ENCODE measurements at regions not wholly inside any gene's neighbourhood (a gene's known extent, or its start where the extent isn't known, plus 50 kb on each side); places are given as distances from the start of the nearest gene placed in this dataset.
"Not testable (repeated sequence)": the region's sequence is repeated elsewhere in the genome, so short reads cannot be mapped to it uniquely, and the experiment has no call there.

- no peak for FAIRE-seq
These were observed 74.3 kb upstream of the COG2 start for GRCh38 chr1:230568008-230568407.

GRCh38 chr1:230567221-230567575, 75.1 kb upstream of the COG2 start:
- DNase-seq (ENCODE audit: low read depth) (no peak), FAIRE-seq (no peak)
- H3K27ac ChIP-seq (ENCODE audit: low read depth, low read length) = no peak overlapping the region
- H3K27ac Mint-ChIP-seq (ENCODE audit: unreplicated experiment) = no peak overlapping the region
- H3K27me3 Mint-ChIP-seq (ENCODE audit: low read depth, unreplicated experiment) = peaks cover 17% of the 10 kb centered on the region
- TF ChIP-seq EZH2 (IDR thresholded peaks at IDR 0.05; ENCODE audit: insufficient read depth, low read length) (no peak), CTCF (IDR thresholded peaks at IDR 0.05; ENCODE audit: insufficient read depth, low read depth, low read length) (no peak)
- no peak overlapping the region for H3K9ac ChIP-seq (ENCODE audit: low read length)
- peaks cover 5% of the 10 kb centered on the region for H3K9me3 Mint-ChIP-seq (ENCODE audit: unreplicated experiment)
- H3K27me3 ChIP-seq (ENCODE audit: insufficient read depth, low read length) = peaks cover 15% of the 10 kb centered on the region
- no peaks in the 10 kb centered on the region for H3K79me2 ChIP-seq (ENCODE audit: insufficient read depth, low read length)
- no peaks in the 10 kb centered on the region for H3K36me3 ChIP-seq (ENCODE audit: insufficient read depth, low read length)
- no peak overlapping the region for H3K4me2 ChIP-seq (ENCODE audit: low read length)
- no peak overlapping the region for H3K4me3 ChIP-seq (ENCODE audit: insufficient read depth, low read depth, low read length)
- H3K9me3 ChIP-seq (ENCODE audit: insufficient read depth, low read depth, low read length) = no peaks in the 10 kb centered on the region
- H3K4me1 Mint-ChIP-seq (ENCODE audit: low read depth, unreplicated experiment) = peaks cover 30% of the 10 kb centered on the region
- H3K4me3 Mint-ChIP-seq (ENCODE audit: unreplicated experiment) = no peak overlapping the region
- H3K36me3 Mint-ChIP-seq (ENCODE audit: low read depth, unreplicated experiment) = peaks cover 2% of the 10 kb centered on the region
- no peaks in the 10 kb centered on the region for H3K4me1 ChIP-seq (ENCODE audit: insufficient read depth, low read length)
- H4K20me1 ChIP-seq (ENCODE audit: insufficient read depth, low read length) = no peaks in the 10 kb centered on the region
- H2AFZ ChIP-seq (ENCODE audit: low read depth, low read length) = no peak overlapping the region

More at GRCh38 chr1:230568008-230568407, 74.3 kb upstream of the COG2 start:
- Histone ChIP-seq H3K36me3 (ENCODE audit: insufficient read depth, low read length) (no peaks in the 10 kb centered on the region), H3K9me3 (ENCODE audit: insufficient read depth, low read depth, low read length) (no peaks in the 10 kb centered on the region), H3K4me2 (ENCODE audit: low read length) (no peak overlapping the region), H3K9ac (ENCODE audit: low read length) (no peak overlapping the region), H3K4me3 (ENCODE audit: insufficient read depth, low read depth, low read length) (no peak overlapping the region), H4K20me1 (ENCODE audit: insufficient read depth, low read length) (no peaks in the 10 kb centered on the region), H3K79me2 (ENCODE audit: insufficient read depth, low read length) (no peaks in the 10 kb centered on the region), H3K27ac (ENCODE audit: low read depth, low read length) (no peak overlapping the region), H2AFZ (ENCODE audit: low read depth, low read length) (no peak overlapping the region), H3K27me3 (ENCODE audit: insufficient read depth, low read length) (peaks cover 14% of the 10 kb centered on the region), H3K4me1 (ENCODE audit: insufficient read depth, low read length) (no peaks in the 10 kb centered on the region)
- peaks cover 2% of the 10 kb centered on the region for H3K36me3 Mint-ChIP-seq (ENCODE audit: low read depth, unreplicated experiment)
- H3K9me3 Mint-ChIP-seq (ENCODE audit: unreplicated experiment) = peaks cover 5% of the 10 kb centered on the region
- peaks cover 38% of the 10 kb centered on the region for H3K4me1 Mint-ChIP-seq (ENCODE audit: low read depth, unreplicated experiment)
- TF ChIP-seq EZH2 (IDR thresholded peaks at IDR 0.05; ENCODE audit: insufficient read depth, low read length) = no peak
- peak overlapping the region; percentile 77 for H3K27ac Mint-ChIP-seq (ENCODE audit: unreplicated experiment)
- peak; percentile 71 for DNase-seq (ENCODE audit: low read depth)
- H3K4me3 Mint-ChIP-seq (ENCODE audit: unreplicated experiment) = no peak overlapping the region
- H3K27me3 Mint-ChIP-seq (ENCODE audit: low read depth, unreplicated experiment) = peaks cover 16% of the 10 kb centered on the region

GRCh38 chr1:230566532-230567220, 75.6 kb upstream of the COG2 start:
- peaks cover 17% of the 10 kb centered on the region for H3K27me3 ChIP-seq (ENCODE audit: insufficient read depth, low read length)
- H3K4me2 ChIP-seq (ENCODE audit: low read length); H2AFZ ChIP-seq (ENCODE audit: low read depth, low read length); H3K9me3 Mint-ChIP-seq (ENCODE audit: unreplicated experiment); H3K27ac Mint-ChIP-seq (ENCODE audit: unreplicated experiment); H3K4me1 ChIP-seq (ENCODE audit: insufficient read depth, low read length); H3K9ac ChIP-seq (ENCODE audit: low read length); FAIRE-seq; H3K9me3 ChIP-seq (ENCODE audit: insufficient read depth, low read depth, low read length); H3K4me3 Mint-ChIP-seq (ENCODE audit: unreplicated experiment); H4K20me1 ChIP-seq (ENCODE audit: insufficient read depth, low read length); H3K79me2 ChIP-seq (ENCODE audit: insufficient read depth, low read length); H3K27ac ChIP-seq (ENCODE audit: low read depth, low read length); H3K4me3 ChIP-seq (ENCODE audit: insufficient read depth, low read depth, low read length); DNase-seq (ENCODE audit: low read depth); H3K36me3 Mint-ChIP-seq (ENCODE audit: low read depth, unreplicated experiment); H3K36me3 ChIP-seq (ENCODE audit: insufficient read depth, low read length): not testable (repeated sequence)
- Mint-ChIP-seq H3K4me1 (ENCODE audit: low read depth, unreplicated experiment) (peaks cover 27% of the 10 kb centered on the region), H3K27me3 (ENCODE audit: low read depth, unreplicated experiment) (peaks cover 19% of the 10 kb centered on the region)
